Stimulated activated effector memory CD8-positive, alpha-beta T cell treated with anti-CD3 and anti-CD28 coated beads, Interleukin-12 subunit alpha, Interleukin-12 subunit beta, amount 100 ng/mL, for 72 hours (primary cell): ENCODE measurements at regions not wholly inside any gene's neighbourhood (a gene's known extent, or its start where the extent isn't known, plus 50 kb on each side); places are given as distances from the start of the nearest gene placed in this dataset.

Experiments
- ATAC-seq: fragments of 150-1000 bp; cut with Tn5 transposase; 2 replicates; pipeline ENCODE4 v1.10.0; 2021
- DNase-seq, 2 donors: peaks; one replicate each; pipeline ENCODE4 v3.0.0; 2021 to 2022; ENCODE audit warnings: low spot score in 2 of 2
- H3K27ac Mint-ChIP-seq: one replicate; pipeline ENCODE4 v1.8.0; 2022; ENCODE audit warnings: mild to moderate bottlenecking, mixed read lengths
- H3K36me3 Mint-ChIP-seq: one replicate; pipeline ENCODE4 v1.8.0; 2022; ENCODE audit warnings: mild to moderate bottlenecking, mixed read lengths
- H3K4me1 Mint-ChIP-seq: one replicate; pipeline ENCODE4 v1.8.0; 2022; ENCODE audit warnings: mixed read lengths
- H3K4me3 Mint-ChIP-seq: one replicate; pipeline ENCODE4 v1.8.0; 2022; ENCODE audit warnings: mild to moderate bottlenecking, mixed read lengths
- H3K9me3 Mint-ChIP-seq: one replicate; pipeline ENCODE4 v1.8.0; 2022; ENCODE audit warnings: mixed read lengths

DNA sequence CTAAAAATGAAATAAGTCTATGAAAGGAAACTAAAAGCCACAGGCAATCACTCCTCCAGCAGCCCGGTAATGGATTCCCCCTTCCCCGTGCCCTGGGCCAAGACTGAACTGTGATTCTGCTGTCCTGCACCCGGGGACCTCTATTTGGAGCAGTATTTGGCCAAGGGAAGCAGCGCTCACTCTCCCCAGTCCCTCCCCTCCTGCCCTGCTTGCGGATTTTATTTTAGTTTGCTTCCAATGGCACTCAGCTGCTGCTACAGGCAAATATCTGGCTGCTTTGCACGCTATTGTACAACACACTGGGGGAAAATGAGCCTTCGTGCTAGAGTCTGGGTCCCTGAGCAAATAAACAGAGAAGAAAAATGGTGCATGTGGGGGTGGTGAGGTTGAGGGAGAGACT is 975.7 kb upstream of the RBFOX1 start:
- ATAC-seq (no peak), DNase-seq (no peak)
- Mint-ChIP-seq H3K4me3 (no peak overlapping the region), H3K9me3 (peaks cover 13% of the 10 kb centered on the region), H3K4me1 (no peaks in the 10 kb centered on the region), H3K36me3 (no peaks in the 10 kb centered on the region), H3K27ac (no peak overlapping the region)

DNA sequence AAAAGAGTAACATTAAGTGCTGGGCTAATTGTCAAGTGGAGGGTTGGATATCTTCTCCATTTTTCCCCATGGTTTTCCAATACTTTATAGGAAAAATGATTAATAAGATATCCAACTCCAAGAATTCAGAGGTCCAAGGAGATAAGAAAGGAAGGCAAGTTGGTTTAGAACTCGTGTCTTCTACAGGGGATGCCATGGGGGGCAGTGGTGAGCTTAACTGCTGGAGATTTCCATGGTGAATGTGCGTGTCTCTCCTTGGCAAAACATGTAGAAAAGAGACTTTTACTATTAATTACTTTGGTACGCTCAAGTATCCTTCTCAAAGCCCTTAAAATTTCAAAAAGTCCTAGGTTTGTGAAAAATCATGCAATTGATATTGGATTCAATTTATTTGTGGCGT is 982.9 kb upstream of the RBFOX1 start:
- no peak overlapping the region for H3K27ac Mint-ChIP-seq
- no peaks in the 10 kb centered on the region for H3K4me1 Mint-ChIP-seq
- ATAC-seq = no peak
- DNase-seq = no peak
- no peaks in the 10 kb centered on the region for H3K36me3 Mint-ChIP-seq
- H3K4me3 Mint-ChIP-seq = no peak overlapping the region
- peaks cover 18% of the 10 kb centered on the region for H3K9me3 Mint-ChIP-seq

DNA sequence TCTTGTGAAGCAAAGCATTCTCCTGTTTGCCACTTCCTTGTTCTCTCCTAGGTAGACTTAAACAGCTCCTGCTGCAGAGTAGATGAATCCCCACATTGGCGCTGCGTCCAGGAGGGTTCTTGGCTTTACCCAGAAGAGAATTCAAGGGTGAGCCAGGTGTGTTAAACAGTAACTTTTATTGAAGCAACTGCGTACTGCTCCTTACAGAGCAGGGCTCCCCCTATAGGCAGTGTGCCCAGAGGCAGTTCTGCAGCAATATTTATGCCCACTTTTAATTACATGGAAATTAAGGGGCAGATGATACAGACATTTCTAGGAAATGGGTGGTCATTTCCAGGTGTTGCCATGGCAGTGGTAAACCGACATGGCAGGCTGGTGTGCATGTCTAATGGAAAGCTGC is 987.6 kb upstream of the RBFOX1 start:
- ATAC-seq = no peak
- peaks cover 17% of the 10 kb centered on the region for H3K9me3 Mint-ChIP-seq

GRCh38 chr16:6343157-6343556 is 989.5 kb upstream of the RBFOX1 start:
- ATAC-seq (no peak), DNase-seq (no peak)
- Mint-ChIP-seq H3K9me3 (peaks cover 19% of the 10 kb centered on the region), H3K4me3 (no peak overlapping the region), H3K27ac (no peak overlapping the region), H3K4me1 (no peaks in the 10 kb centered on the region), H3K36me3 (no peaks in the 10 kb centered on the region)

More for the DNA sequence above, 987.6 kb upstream of the RBFOX1 start:
- no peak overlapping the region for H3K27ac Mint-ChIP-seq
- H3K36me3 Mint-ChIP-seq = no peaks in the 10 kb centered on the region
- no peaks in the 10 kb centered on the region for H3K4me1 Mint-ChIP-seq
- DNase-seq = no peak
- H3K4me3 Mint-ChIP-seq = no peak overlapping the region

- Mint-ChIP-seq H3K9me3 (peaks cover 16% of the 10 kb centered on the region), H3K4me3 (no peak overlapping the region), H3K36me3 (no peaks in the 10 kb centered on the region), H3K4me1 (no peaks in the 10 kb centered on the region), H3K27ac (no peak overlapping the region)
- DNase-seq = no peak
- ATAC-seq = no peak
Measured at GRCh38 chr16:6341981-6342380, 990.7 kb upstream of the RBFOX1 start.

DNA sequence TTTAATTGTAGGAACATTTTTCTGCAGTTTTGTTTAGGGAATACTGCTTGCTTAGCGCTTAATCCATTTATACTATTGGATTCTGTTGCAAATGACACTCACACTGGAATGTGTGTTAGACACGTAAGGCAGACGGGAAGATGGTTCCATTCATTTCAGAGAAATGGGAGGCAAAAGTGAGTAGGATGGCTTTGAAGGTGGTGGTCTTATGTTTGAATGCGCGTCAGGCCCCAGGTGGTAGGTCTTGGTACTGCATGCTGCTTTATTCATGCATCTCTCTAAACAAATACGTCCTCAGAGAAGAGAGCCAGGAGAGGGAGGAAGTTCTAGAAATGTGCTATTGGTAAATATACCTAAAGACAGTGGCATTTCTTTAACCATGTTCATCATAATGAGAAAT is 997.6 kb upstream of the RBFOX1 start:
- no peaks in the 10 kb centered on the region for H3K36me3 Mint-ChIP-seq
- no peak overlapping the region for H3K27ac Mint-ChIP-seq
- DNase-seq = no peak
- ATAC-seq = no peak
- no peaks in the 10 kb centered on the region for H3K4me1 Mint-ChIP-seq
- no peak overlapping the region for H3K4me3 Mint-ChIP-seq
- H3K9me3 Mint-ChIP-seq = peaks cover 8% of the 10 kb centered on the region

GRCh38 chr16:6331770-6332169 is 1000.9 kb upstream of the RBFOX1 start:
- Mint-ChIP-seq H3K9me3 (peaks cover 11% of the 10 kb centered on the region), H3K27ac (no peak overlapping the region), H3K4me1 (no peaks in the 10 kb centered on the region), H3K4me3 (no peak overlapping the region), H3K36me3 (no peaks in the 10 kb centered on the region)
- ATAC-seq (no peak), DNase-seq (no peak)

DNA sequence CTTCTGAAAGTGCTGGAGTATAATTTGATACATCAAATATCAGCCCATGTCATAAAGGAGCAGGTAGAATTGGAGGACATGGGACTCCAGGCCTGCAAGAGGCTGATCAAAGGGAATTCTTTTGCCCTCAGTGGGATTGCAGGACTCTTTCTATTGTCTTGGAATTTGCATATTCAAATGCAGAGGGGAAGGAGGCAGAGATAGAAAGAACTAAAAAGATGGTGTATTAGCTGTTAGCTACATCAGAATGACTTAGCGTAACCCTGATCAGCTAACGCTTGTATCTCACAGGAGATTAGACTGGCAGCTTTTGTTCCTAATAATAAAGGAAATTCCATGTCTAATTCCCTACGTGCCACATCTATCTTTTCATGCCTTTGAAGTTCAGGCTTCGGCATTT is 1014.7 kb upstream of the RBFOX1 start:
- H3K27ac Mint-ChIP-seq = no peak overlapping the region
- H3K9me3 Mint-ChIP-seq = peaks cover 13% of the 10 kb centered on the region
- ATAC-seq (no peak), DNase-seq (no peak)
- no peak overlapping the region for H3K4me3 Mint-ChIP-seq
- H3K36me3 Mint-ChIP-seq = no peaks in the 10 kb centered on the region
- H3K4me1 Mint-ChIP-seq = no peaks in the 10 kb centered on the region

DNA sequence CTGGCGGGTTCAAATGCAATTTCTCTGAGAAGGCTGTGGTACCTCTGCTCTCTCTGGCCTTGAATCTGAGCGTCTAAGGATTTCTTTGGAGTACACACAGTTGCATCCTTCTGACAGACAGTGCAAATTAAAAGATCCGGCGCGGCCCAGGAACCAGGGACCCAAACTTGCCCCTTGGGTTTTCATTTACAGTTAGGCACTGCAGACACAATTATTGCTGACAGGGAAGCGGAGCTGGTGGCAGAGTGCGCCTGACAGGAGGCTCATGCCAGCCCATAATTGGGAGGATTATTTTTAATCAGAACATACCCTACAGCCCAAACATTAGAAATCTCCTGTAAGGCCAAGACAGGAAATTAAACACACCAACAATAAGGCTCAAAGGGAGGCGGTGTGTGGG is 1023.4 kb upstream of the RBFOX1 start:
- Mint-ChIP-seq H3K9me3 (peaks cover 10% of the 10 kb centered on the region), H3K4me1 (no peaks in the 10 kb centered on the region), H3K4me3 (no peak overlapping the region), H3K27ac (no peak overlapping the region), H3K36me3 (no peaks in the 10 kb centered on the region)
- DNase-seq = no peak
- ATAC-seq = no peak

- Mint-ChIP-seq H3K4me1 (no peaks in the 10 kb centered on the region), H3K4me3 (no peak overlapping the region), H3K27ac (no peak overlapping the region), H3K9me3 (peaks cover 9% of the 10 kb centered on the region), H3K36me3 (no peaks in the 10 kb centered on the region)
- no peak for DNase-seq
- ATAC-seq = no peak
Measured at GRCh38 chr16:6308176-6308575, 1024.5 kb upstream of the RBFOX1 start.

DNA sequence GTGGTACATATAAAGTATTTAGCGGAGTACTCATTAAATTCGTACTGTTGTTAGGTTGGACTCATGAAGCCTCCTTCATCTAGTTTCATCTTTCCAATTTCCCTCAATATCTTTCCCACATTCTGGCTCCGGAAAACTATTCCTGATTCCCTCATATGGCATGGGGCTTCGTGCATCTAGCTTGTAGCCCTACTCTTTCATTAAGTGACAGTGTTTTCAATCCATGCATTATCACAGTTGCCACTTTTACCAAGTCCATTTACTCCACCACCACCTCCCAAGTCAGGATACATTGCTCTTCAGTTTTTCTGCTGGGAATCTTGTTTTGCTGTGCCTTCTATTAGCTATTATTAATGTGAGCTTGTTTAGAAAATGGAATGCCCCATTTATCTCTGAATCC is 1032.1 kb upstream of the RBFOX1 start:
- peaks cover 14% of the 10 kb centered on the region for H3K9me3 Mint-ChIP-seq
- no peaks in the 10 kb centered on the region for H3K36me3 Mint-ChIP-seq
- DNase-seq (no peak), ATAC-seq (no peak)
- H3K4me3 Mint-ChIP-seq = no peak overlapping the region
- no peak overlapping the region for H3K27ac Mint-ChIP-seq
- no peaks in the 10 kb centered on the region for H3K4me1 Mint-ChIP-seq

DNA sequence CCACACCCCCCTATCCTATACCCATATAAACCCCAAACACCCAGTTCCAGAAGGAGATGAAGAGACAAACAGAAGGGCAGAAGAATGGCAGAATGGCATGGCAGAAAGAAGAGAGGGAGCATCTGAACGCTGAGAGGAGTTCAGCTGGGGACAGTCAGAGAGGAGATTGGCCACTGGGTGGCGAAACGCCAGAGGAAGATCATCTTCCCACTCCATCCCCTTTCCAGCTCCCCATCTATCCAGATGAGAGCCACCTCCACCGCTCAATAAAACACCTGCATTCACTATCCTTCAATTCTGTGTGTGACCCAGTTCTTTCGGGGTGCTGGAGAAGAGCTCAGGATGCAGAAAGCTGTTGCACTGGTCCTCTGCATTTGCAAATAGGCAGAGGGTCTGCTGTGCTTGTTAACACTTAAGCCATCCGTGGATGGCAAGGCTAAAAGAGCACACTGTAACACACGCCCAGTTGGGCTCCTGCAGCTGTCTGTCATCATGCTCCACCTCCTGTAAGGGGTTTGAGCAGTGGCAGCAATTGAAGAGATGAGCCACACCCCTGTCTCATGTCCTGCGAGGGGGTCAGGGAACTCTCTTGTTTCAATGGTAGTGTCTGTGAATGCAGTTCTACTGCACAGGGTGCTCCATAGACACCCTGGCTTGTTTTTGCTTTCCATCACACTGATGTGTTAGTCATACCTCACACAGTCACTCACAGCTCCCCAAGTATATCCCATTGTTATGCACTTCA is 1034.8 kb upstream of the RBFOX1 start:
- Mint-ChIP-seq H3K9me3 (peaks cover 12% of the 10 kb centered on the region), H3K27ac (no peak overlapping the region), H3K4me1 (no peaks in the 10 kb centered on the region), H3K36me3 (no peaks in the 10 kb centered on the region), H3K4me3 (no peak overlapping the region)
- DNase-seq (no peak), ATAC-seq (no peak)

DNA sequence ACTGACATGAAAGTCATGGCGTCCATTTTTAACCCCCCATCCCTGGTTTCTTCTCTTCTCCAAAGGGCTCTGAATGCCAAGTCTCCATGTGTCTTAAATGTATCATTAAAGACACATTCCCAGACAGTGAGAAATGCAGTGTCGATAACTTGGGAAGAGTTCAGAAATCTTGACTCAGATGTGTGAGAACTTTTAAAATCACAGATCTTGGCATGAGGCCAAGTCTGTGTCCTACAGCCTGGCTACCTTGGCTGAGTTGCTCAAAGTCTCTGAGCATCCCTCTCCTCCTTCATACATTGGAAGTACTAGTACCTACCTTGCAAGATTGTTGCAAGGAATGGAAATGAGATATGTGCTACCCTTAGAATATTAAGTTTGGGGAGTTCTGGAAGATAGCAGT is 1046.5 kb upstream of the RBFOX1 start:
- DNase-seq (no peak), ATAC-seq (no peak)
- no peak overlapping the region for H3K27ac Mint-ChIP-seq
- no peaks in the 10 kb centered on the region for H3K4me1 Mint-ChIP-seq
- peaks cover 15% of the 10 kb centered on the region for H3K9me3 Mint-ChIP-seq
- H3K36me3 Mint-ChIP-seq = no peaks in the 10 kb centered on the region
- H3K4me3 Mint-ChIP-seq = no peak overlapping the region

DNA sequence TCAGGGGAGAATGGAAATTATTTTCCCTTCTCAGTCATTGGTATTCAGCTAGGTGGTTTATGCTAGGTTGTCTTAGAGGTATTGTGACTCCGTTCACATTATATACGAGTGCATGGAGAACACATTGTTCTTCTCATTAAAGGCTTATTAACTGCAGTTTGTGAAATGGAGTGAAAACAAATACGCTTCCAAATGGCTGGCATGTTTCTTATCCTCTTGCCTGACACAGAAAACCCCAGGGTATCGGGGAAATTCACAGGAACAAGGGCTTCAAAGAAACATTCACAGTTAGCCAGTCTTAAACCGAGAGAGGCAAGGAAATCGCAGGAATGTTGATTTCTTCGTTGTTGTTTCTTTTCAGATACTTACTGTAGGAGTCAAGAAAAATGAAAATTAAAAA is 1047.9 kb upstream of the RBFOX1 start:
- H3K4me3 Mint-ChIP-seq = no peak overlapping the region
- DNase-seq = no peak
- no peak for ATAC-seq
- H3K9me3 Mint-ChIP-seq = peaks cover 10% of the 10 kb centered on the region
- H3K27ac Mint-ChIP-seq = no peak overlapping the region
- H3K4me1 Mint-ChIP-seq = no peaks in the 10 kb centered on the region
- no peaks in the 10 kb centered on the region for H3K36me3 Mint-ChIP-seq

DNA sequence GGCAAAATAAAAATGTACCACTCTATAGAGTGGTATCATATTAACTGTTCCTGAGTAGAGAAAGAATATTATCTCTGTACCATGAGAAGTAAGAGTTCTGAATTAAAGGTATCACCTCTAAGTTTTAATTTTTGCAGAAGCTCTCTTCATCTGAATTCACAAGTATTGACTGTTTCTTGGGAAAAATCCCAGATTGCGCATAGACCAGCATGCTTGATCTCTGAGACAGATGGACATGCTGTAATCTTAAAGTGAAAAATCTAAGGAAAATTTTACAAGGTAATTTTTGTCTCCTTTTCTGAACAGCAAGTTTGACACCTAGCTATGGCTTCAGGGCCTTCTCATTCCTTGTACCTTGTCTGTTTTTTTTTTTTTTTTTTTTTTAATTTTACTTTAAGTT is 1050.7 kb upstream of the RBFOX1 start:
- no peaks in the 10 kb centered on the region for H3K4me1 Mint-ChIP-seq
- H3K4me3 Mint-ChIP-seq = no peak overlapping the region
- peaks cover 14% of the 10 kb centered on the region for H3K9me3 Mint-ChIP-seq
- H3K36me3 Mint-ChIP-seq = no peaks in the 10 kb centered on the region
- H3K27ac Mint-ChIP-seq = no peak overlapping the region
- ATAC-seq (no peak), DNase-seq (no peak)

- H3K4me1 Mint-ChIP-seq = no peaks in the 10 kb centered on the region
- H3K27ac Mint-ChIP-seq = no peak overlapping the region
- ATAC-seq (no peak), DNase-seq (no peak)
- peaks cover 14% of the 10 kb centered on the region for H3K9me3 Mint-ChIP-seq
- H3K36me3 Mint-ChIP-seq = no peaks in the 10 kb centered on the region
- no peak overlapping the region for H3K4me3 Mint-ChIP-seq
Measured at GRCh38 chr16:6281274-6281673, 1051.4 kb upstream of the RBFOX1 start.

GRCh38 chr16:6280055-6280454 is 1052.6 kb upstream of the RBFOX1 start:
- Mint-ChIP-seq H3K4me3 (no peak overlapping the region), H3K27ac (no peak overlapping the region), H3K4me1 (no peaks in the 10 kb centered on the region), H3K9me3 (peaks cover 14% of the 10 kb centered on the region), H3K36me3 (no peaks in the 10 kb centered on the region)
- ATAC-seq (no peak), DNase-seq (no peak)
